HEK293 (cell line): ENCODE measurements at regions not wholly inside any gene's neighbourhood (a gene's known extent, or its start where the extent isn't known, plus 50 kb on each side); places are given as distances from the start of the nearest gene placed in this dataset.

Experiments used
- CTCF ChIA-PET: fragments of 350-600 bp; formaldehyde crosslinking; extraction: SDS; loops from one replicate; lab custom pipeline; 2021; ENCODE audit warnings: antibody characterized with exemption; lab: Yijun Ruan, JAX
- POLR2A ChIA-PET: fragments of 300-600 bp; formaldehyde crosslinking; extraction: SDS; loops from one replicate; lab custom pipeline; 2020; ENCODE audit warnings: antibody characterized with exemption, inconsistent platforms; lab: Yijun Ruan, JAX
- H3K27ac ChIP-seq: fragments of 200-500 bp; sonication (Bioruptor generic); 2 replicates; pipeline ENCODE4 v1.5.1; 2014; ENCODE audit warnings: low read depth, low read length, control low read depth, inconsistent platforms; ENCODE audit errors: extremely low read depth
- H3K36me3 ChIP-seq, 2 experiments: fragments of 200-500 bp in 1 of 2; sonication (Bioruptor generic) in 1 of 2; 1 replicate in 1 of 2; 2 replicates in 1 of 2; pipeline ENCODE4 v1.5.1; 2014 to 2017; ENCODE audit warnings: inconsistent platforms in 2 of 2, low read length in 2 of 2; ENCODE audit not compliant: control insufficient read depth in 2 of 2, insufficient read depth in 1 of 2
- H3K4me1 ChIP-seq: fragments of 200-500 bp; sonication (Bioruptor generic); 2 replicates; pipeline ENCODE4 v1.5.1; 2014; ENCODE audit warnings: mild to moderate bottlenecking, low read length, inconsistent platforms; ENCODE audit not compliant: control insufficient read depth, insufficient read depth
- H3K4me3 ChIP-seq: 2 replicates; pipeline ENCODE4 v1.5.1; 2011; ENCODE audit warnings: low read depth, mild to moderate bottlenecking, control low read depth, low read length, moderate library complexity
- H3K9me3 ChIP-seq: fragments of 200-500 bp; sonication (Bioruptor generic); 2 replicates; pipeline ENCODE4 v1.5.1; 2014; ENCODE audit warnings: low read depth, low read length, inconsistent platforms; ENCODE audit not compliant: control insufficient read depth, insufficient read depth
- BCL11A ChIP-seq: fragments of 450-650 bp; formaldehyde crosslinking; IDR thresholded peaks from 2 replicates; pipeline ENCODE4 v1.5.1; 2016; ENCODE audit warnings: low read depth, missing biosample characterization, missing genetic modification characterization
- EGR2 ChIP-seq: fragments of 450-650 bp; formaldehyde crosslinking; IDR thresholded peaks from 2 replicates; pipeline ENCODE4 v1.5.1; 2016; ENCODE audit warnings: low read depth, missing biosample characterization, missing genetic modification characterization
- GLIS2 ChIP-seq: fragments of 450-650 bp; formaldehyde crosslinking; IDR thresholded peaks from 2 replicates; pipeline ENCODE4 v1.5.1; 2016; ENCODE audit warnings: missing biosample characterization, missing genetic modification characterization
- IKZF3 ChIP-seq: fragments of 450-650 bp; IDR thresholded peaks from 2 replicates; pipeline ENCODE4 v1.5.0; 2018; ENCODE audit warnings: missing biosample characterization, mild to moderate bottlenecking, missing genetic modification characterization, moderate library complexity
- KLF1 ChIP-seq: fragments of 450-650 bp; formaldehyde crosslinking; IDR thresholded peaks from 2 replicates; pipeline ENCODE4 v1.5.1; 2016; ENCODE audit warnings: missing biosample characterization, missing genetic modification characterization
- KLF7 ChIP-seq: fragments of 450-650 bp; formaldehyde crosslinking; IDR thresholded peaks from 2 replicates; pipeline ENCODE4 v1.5.1; 2016; ENCODE audit warnings: missing biosample characterization, missing genetic modification characterization, borderline replicate concordance
- KLF9 ChIP-seq: fragments of 450-650 bp; formaldehyde crosslinking; IDR thresholded peaks from 2 replicates; pipeline ENCODE4 v1.5.1; 2016; ENCODE audit warnings: missing biosample characterization, missing genetic modification characterization, low read depth
- TCF7L2 ChIP-seq: IDR thresholded peaks from 2 replicates; pipeline ENCODE4 v1.6.1; 2011; ENCODE audit warnings: low read depth, mild to moderate bottlenecking, inconsistent platforms, low read length, moderate library complexity, borderline replicate concordance
- ZBTB10 ChIP-seq: fragments of 450-650 bp; formaldehyde crosslinking; IDR thresholded peaks from 2 replicates; pipeline ENCODE4 v1.5.1; 2016; ENCODE audit warnings: missing biosample characterization, missing genetic modification characterization
- ZBTB20 ChIP-seq: fragments of 450-650 bp; formaldehyde crosslinking; IDR thresholded peaks from 2 replicates; pipeline ENCODE4 v1.5.1; 2016; ENCODE audit warnings: missing biosample characterization, missing genetic modification characterization
- ZFP3 ChIP-seq: fragments of 450-650 bp; formaldehyde crosslinking; IDR thresholded peaks from 2 replicates; pipeline ENCODE4 v1.5.1; 2016; ENCODE audit warnings: low read depth, missing biosample characterization, missing genetic modification characterization
- ZFP41 ChIP-seq: fragments of 450-650 bp; formaldehyde crosslinking; IDR thresholded peaks from 2 replicates; pipeline ENCODE4 v1.5.1; 2016; ENCODE audit warnings: missing biosample characterization, missing genetic modification characterization, borderline replicate concordance
- ZNF10 ChIP-seq: fragments of 450-650 bp; formaldehyde crosslinking; IDR thresholded peaks from 2 replicates; pipeline ENCODE4 v1.5.1; 2017; ENCODE audit warnings: missing biosample characterization, missing genetic modification characterization
- ZNF155 ChIP-seq: fragments of 450-650 bp; formaldehyde crosslinking; IDR thresholded peaks from 2 replicates; pipeline ENCODE4 v1.5.1; 2016; ENCODE audit warnings: missing biosample characterization, missing genetic modification characterization
- ZNF202 ChIP-seq: fragments of 450-650 bp; formaldehyde crosslinking; IDR thresholded peaks from 2 replicates; pipeline ENCODE4 v1.5.1; 2016; ENCODE audit warnings: missing biosample characterization, missing genetic modification characterization, borderline replicate concordance
- ZNF23 ChIP-seq: fragments of 450-650 bp; formaldehyde crosslinking; IDR thresholded peaks from 2 replicates; pipeline ENCODE4 v1.5.1; 2016; ENCODE audit warnings: missing biosample characterization, missing genetic modification characterization, borderline replicate concordance
- ZNF274 ChIP-seq, 2 experiments: fragments of 200-500 bp in 1 of 2; fragments of 450-650 bp in 1 of 2; sonication (Bioruptor generic) in 1 of 2; formaldehyde crosslinking in 1 of 2; IDR thresholded peaks; 2 replicates each; pipeline versions ENCODE4 v1.5.1 to v1.6.1; 2014 to 2016; ENCODE audit warnings: borderline replicate concordance in 1 of 2, inconsistent platforms in 1 of 2, low read length in 1 of 2, missing biosample characterization in 1 of 2, missing genetic modification characterization in 1 of 2
- ZNF280D ChIP-seq: fragments of 450-650 bp; formaldehyde crosslinking; IDR thresholded peaks from 2 replicates; pipeline ENCODE4 v1.5.1; 2016; ENCODE audit warnings: missing biosample characterization, missing genetic modification characterization
- ZNF311 ChIP-seq: fragments of 450-650 bp; formaldehyde crosslinking; IDR thresholded peaks from 2 replicates; pipeline ENCODE4 v1.5.1; 2017; ENCODE audit warnings: missing biosample characterization, missing genetic modification characterization, borderline replicate concordance
- ZNF354C ChIP-seq: fragments of 450-650 bp; formaldehyde crosslinking; IDR thresholded peaks from 2 replicates; pipeline ENCODE4 v1.5.1; 2016; ENCODE audit warnings: missing biosample characterization, missing genetic modification characterization, low read depth, borderline replicate concordance
- ZNF366 ChIP-seq: fragments of 450-650 bp; formaldehyde crosslinking; conservative IDR thresholded peaks from 2 replicates; pipeline ENCODE4 v1.5.1; 2016; ENCODE audit warnings: missing biosample characterization, missing genetic modification characterization
- ZNF394 ChIP-seq: fragments of 450-650 bp; formaldehyde crosslinking; IDR thresholded peaks from 2 replicates; pipeline ENCODE4 v1.5.1; 2016; ENCODE audit warnings: missing biosample characterization, missing genetic modification characterization, mild to moderate bottlenecking, moderate library complexity, borderline replicate concordance
- ZNF521 ChIP-seq: fragments of 450-650 bp; formaldehyde crosslinking; IDR thresholded peaks from 2 replicates; pipeline ENCODE4 v1.5.1; 2017; ENCODE audit warnings: missing biosample characterization, mild to moderate bottlenecking, missing genetic modification characterization
- ZNF580 ChIP-seq: fragments of 450-650 bp; formaldehyde crosslinking; IDR thresholded peaks from 2 replicates; pipeline ENCODE4 v1.5.1; 2016; ENCODE audit warnings: missing biosample characterization, missing genetic modification characterization
- ZNF600 ChIP-seq: fragments of 450-650 bp; formaldehyde crosslinking; IDR thresholded peaks from 2 replicates; pipeline ENCODE4 v1.5.1; 2016; ENCODE audit warnings: missing biosample characterization, missing genetic modification characterization
- ZNF623 ChIP-seq: fragments of 450-650 bp; formaldehyde crosslinking; IDR thresholded peaks from 2 replicates; pipeline ENCODE4 v1.5.1; 2016; ENCODE audit warnings: missing biosample characterization, missing genetic modification characterization
- ZNF677 ChIP-seq: fragments of 450-650 bp; IDR thresholded peaks from 2 replicates; pipeline ENCODE4 v1.5.0; 2018; ENCODE audit warnings: missing biosample characterization, mild to moderate bottlenecking, missing genetic modification characterization, moderate library complexity
- ZXDB ChIP-seq: fragments of 450-650 bp; formaldehyde crosslinking; IDR thresholded peaks from 2 replicates; pipeline ENCODE4 v1.5.1; 2016; ENCODE audit warnings: missing biosample characterization, missing genetic modification characterization
- TF ChIP-seq, protein P1 (sequence below): fragments of 450-650 bp; formaldehyde crosslinking; IDR thresholded peaks from 2 replicates; pipeline ENCODE4 v1.5.1; 2016; ENCODE audit warnings: missing biosample characterization, missing genetic modification characterization

DNA sequence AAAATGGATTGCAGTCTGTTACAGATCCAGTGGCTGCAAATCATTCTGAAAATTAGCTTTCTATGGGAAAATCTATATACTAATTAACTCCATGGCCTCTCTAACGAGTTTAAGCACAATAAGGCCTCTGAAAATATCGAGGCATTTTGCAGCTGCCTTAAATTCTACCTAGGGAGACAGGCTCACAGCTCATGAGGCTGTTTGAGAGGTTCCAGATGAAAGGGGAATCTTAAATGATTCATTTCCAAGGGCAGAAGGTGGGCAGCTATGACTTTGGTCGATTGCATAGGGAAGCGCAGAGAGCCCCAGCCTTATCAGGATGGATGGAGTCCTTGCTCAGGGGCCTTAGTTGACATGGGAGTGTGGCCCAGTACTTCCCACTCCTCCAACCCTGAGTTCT lies 216.8 kb upstream of the POU3F1 start (continued):
- TF ChIP-seq ZNF366 (tag by site-specific recombination) (no peak), ZBTB10 (tag by site-specific recombination) (no peak), ZFP3 (no peak), ZFP41 (no peak), ZNF280D (tag by site-specific recombination) (no peak), ZNF202 (no peak), ZBTB20 (tag by site-specific recombination) (no peak), ZNF521 (tag by site-specific recombination) (no peak), KLF1 (tag by site-specific recombination) (no peak)

DNA sequence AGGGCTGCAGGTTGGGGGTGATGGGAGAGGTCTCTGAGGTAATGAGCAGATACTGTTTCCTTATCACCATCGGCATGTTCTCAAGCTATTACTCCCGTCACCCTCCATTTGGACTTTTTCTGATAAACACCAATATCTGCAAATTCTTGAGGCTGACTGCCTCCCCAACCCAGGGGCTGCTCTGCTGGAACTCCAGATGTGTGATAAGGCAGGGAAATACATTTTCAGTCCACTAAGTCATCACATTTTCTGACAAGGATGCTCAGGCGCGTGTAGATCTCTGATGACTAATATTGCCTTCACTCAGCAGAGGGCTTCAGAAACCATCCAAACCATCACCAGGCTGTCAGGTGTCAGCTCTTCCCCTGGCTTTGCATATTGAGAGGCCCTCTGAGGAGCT lies 215.0 kb upstream of the POU3F1 start:
- Histone ChIP-seq H3K4me3 (no peak overlapping the region), H3K4me1 (no peaks in the 10 kb centered on the region), H3K36me3 (no peaks in the 10 kb centered on the region), H3K27ac (no peak overlapping the region), H3K9me3 (no peaks in the 10 kb centered on the region)
- ChIA-PET CTCF (no interaction called here), POLR2A (interaction anchor here (0.6 kb wide), 1 partner anchor 29 kb away, joined by 4 read pairs; no protein-coding TSS in a partner anchor)
- TF ChIP-seq GLIS2 (no peak), ZNF623 (tag by site-specific recombination) (no peak), ZNF23 (tag by site-specific recombination) (no peak), ZNF155 (tag by site-specific recombination) (no peak), ZNF311 (no peak), ZXDB (tag by site-specific recombination) (no peak), BCL11A (no peak), ZNF354C (tag by site-specific recombination) (no peak), IKZF3 (no peak), ZNF10 (tag by site-specific recombination) (no peak), ZNF274 (IDR thresholded peaks at IDR 0.05; ENCODE audit: low read length) (no peak), ZNF274 (tag by site-specific recombination; IDR thresholded peaks at IDR 0.05; ENCODE audit: borderline replicate concordance) (no peak), KLF9 (tag by site-specific recombination) (no peak), ZNF677 (tag by site-specific recombination) (no peak), EGR2 (tag by site-specific recombination) (no peak), ZNF580 (tag by site-specific recombination) (no peak), TCF7L2 (no peak), KLF7 (no peak), ZNF600 (no peak), ZNF394 (tag by site-specific recombination) (no peak)
- TF ChIP-seq, protein P1, sequence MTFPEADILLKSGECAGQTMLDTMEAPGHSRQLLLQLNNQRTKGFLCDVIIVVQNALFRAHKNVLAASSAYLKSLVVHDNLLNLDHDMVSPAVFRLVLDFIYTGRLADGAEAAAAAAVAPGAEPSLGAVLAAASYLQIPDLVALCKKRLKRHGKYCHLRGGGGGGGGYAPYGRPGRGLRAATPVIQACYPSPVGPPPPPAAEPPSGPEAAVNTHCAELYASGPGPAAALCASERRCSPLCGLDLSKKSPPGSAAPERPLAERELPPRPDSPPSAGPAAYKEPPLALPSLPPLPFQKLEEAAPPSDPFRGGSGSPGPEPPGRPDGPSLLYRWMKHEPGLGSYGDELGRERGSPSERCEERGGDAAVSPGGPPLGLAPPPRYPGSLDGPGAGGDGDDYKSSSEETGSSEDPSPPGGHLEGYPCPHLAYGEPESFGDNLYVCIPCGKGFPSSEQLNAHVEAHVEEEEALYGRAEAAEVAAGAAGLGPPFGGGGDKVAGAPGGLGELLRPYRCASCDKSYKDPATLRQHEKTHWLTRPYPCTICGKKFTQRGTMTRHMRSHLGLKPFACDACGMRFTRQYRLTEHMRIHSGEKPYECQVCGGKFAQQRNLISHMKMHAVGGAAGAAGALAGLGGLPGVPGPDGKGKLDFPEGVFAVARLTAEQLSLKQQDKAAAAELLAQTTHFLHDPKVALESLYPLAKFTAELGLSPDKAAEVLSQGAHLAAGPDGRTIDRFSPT (tag by site-specific recombination) = no peak
